Right hindlimb (tissue), 1 donor: ENCODE measurements at regions not wholly inside any gene's neighbourhood (a gene's known extent, or its start where the extent isn't known, plus 50 kb on each side); places are given as distances from the start of the nearest gene placed in this dataset.

Experiments
- DNase-seq: peaks from one replicate; pipeline ENCODE4 v3.0.0-alpha.2; 2018

DNA sequence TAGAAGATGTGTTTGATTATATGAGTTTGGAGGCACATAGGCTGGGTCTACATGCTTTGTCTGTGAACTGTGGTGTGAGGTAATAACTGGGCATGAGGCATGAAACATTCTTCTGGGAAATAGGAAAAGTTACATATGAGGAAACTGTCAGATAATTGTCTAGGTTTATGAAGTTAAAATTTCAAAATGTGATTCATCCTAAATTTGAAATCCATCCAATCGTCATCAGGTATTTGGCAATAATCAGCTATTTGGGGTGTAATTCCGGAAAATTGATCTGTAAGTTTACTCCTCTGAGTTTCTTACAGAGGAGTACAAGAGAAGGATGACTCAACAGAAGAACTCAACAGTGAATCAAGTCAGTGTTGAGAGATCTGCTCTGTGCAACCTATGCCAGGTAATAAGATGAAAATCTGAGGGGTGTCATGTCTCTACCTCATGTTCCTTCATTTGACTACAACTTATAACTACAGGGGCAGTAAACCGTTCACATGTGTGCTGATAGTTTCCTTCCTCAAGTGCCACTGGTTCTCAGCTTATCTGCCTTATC lies 1171.6 kb upstream of the CDH18 start:
- DNase-seq = no peak

DNA sequence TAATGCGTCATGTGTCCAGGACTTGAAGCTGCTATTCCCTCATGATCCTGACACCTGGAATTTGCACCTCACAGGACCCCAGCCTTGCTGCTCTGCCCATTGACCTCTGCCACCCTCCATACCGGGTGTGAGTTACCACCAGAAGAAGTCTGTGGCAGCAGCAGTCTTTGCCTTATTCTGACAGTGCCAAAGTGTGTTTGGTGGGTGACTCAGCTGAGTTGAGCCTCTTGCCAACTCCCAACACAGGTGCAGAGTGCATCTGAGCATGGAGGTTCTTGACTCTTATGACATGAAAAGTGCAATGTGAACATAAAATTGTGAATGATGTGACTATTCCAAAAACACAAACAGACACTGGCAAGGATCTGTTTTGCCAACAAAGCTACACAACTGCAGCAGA lies 1166.5 kb upstream of the CDH18 start:
- DNase-seq = no peak

DNA sequence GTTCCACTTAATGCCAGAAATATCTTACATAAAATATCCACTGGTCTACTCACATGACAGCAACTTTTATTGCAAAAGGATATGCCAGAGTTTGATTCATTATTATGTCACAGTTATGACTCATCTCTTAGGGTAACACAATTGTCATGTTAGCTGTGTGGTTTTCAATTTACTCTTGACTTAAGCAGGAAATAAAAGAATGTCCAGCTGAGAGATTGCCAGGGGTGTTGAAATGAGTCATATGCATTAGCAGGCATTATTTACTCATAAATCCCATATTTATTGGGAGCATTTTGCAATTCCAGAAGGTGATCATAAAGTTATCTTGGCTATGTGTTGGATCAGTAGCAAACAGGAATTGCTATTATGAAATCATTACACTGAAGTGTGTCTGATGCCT lies 1164.6 kb upstream of the CDH18 start:
- DNase-seq = no peak

DNA sequence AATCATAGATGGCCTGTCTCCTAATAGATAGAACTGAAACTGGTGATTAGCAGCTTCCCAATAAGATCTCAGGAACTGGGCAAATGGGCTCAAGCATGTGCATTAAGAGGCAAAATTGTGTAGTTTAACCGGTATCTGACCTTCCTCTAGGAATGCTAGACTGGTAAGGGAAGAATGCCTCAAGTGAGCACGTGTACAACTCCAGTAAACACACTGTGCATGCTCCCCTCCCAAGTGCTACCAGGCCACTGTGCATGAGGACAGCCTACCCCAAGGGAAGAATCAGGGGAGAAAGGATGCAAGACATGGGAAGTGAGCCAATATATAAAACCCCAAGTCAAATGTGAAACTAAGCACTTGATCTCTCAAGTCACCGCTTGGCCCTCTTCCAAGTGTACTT lies 1157.4 kb upstream of the CDH18 start:
- no peak for DNase-seq

DNA sequence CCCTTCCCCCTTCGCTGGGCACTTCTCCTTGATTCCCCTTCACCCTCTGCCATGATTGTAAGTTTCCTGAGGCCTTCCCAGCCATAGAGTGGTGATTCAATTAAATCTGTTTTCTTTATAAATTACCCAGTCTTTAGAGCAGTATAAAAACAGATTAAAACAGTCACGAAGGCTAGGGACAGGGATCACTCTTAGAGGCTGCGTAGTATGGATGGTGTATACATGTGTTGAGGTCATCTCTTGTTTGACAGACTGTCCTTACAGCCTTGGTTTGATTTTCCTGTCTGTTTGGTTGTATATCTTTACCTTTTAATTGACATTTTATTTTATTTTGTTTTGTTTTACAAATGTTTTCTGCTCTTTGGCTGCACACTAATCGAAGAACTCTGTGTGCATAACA lies 1155.7 kb upstream of the CDH18 start:
- DNase-seq = no peak

DNA sequence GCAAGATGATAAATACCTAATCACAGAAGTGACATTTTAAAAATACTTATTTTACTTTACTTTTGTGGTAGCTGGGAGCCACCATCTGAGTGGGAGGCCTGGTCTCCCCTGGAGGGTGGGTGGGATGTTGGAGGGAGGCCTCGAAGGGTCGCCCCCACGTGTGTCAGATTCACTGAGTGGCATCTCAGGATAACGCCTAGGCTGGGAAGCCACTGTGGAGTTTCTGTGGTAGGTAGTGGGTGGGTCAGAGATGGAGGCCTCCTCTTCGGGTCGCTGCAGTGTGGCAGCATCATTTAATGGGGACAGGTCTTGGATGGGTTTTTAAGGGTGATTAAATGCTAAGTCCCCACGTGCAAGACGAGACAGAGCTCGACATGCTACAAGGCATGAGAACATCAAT lies 1154.8 kb upstream of the CDH18 start:
- no peak for DNase-seq

DNA sequence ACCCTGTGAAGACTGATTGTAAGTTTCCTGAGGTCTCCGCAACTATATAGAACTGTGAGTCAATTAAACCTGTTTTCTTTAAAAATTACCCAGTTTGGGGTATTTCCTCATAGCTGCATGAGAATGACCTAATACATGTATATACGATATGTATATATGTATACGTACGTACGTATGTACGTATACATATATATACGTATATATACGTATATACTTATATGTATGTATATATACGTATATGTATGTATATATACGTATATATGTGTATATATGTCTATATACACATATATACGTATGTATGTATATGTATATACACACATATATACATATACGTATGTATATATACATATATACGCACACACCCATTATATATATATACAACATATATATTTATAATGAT lies 1153.0 kb upstream of the CDH18 start:
- no peak for DNase-seq

DNA sequence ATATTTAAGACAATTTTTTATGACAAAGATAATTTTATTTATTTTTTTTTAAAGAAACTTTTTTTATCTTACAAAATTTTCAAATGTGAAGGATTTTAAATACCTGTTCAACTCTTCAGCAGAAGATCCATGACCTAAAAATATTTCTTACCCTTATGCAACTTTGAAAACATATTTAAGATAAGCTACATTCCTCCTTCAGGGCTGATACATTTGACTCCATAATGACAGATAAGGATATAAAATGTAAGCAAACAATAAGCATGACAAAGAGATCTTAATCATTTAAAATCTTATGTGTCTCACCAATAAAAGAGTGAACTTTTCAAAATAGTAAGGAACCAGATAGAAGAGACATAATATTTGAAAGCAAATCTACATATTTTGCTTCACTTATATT lies 1138.2 kb upstream of the CDH18 start:
- DNase-seq = no peak

DNA sequence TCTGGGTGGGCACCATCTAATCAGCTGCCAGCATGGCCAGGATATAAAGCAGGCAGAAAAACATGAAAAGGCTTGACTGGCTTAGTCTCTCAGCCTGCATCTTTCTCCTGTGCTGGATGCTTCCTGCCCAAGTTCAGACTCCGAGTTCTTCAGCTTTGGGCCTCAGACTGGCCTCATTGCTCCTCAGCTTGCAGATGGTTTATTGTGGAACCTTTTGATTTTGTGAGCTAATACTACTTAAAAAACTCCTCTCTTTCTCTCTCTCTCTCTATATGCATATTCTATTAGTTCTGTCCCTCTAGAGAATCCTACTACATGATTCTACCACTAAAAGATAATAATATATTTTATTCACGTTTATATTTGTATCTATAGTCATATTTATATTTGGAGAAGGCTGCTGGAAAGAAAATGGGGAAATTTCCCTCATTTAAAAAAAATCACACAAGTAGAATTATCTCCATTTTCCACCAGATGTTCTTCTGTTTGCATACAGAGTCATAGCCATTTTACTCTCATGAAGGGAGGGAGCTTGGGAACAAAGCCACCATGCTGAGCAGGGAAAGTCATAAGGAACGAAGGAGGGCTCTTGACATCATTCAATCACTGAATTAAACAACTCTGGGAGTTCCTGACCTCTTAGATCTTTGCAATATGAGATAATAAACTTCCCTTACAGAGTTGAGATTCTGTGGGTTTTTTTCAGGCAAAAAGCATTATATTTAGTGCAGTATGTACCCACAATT lies 1137.4 kb upstream of the CDH18 start:
- no peak for DNase-seq

DNA sequence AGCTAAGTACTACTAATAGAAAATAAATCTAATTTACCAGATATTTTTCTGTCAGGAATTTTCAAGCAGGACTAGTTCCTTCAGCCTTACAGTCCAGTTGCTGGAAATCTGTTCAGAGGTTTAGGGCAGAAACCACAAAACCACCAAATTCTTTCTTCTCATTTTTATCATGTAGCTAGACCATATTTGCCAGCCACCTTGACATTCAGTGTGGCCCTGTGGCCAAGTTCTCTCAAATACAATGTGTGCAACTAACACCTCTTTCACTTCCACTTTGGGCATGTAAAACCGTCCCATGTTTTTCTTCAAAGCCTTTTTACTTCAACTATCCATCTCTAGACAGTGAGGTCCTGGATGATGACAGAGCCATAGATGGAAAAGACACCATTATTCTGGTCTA lies 1133.2 kb upstream of the CDH18 start:
- no peak for DNase-seq

DNA sequence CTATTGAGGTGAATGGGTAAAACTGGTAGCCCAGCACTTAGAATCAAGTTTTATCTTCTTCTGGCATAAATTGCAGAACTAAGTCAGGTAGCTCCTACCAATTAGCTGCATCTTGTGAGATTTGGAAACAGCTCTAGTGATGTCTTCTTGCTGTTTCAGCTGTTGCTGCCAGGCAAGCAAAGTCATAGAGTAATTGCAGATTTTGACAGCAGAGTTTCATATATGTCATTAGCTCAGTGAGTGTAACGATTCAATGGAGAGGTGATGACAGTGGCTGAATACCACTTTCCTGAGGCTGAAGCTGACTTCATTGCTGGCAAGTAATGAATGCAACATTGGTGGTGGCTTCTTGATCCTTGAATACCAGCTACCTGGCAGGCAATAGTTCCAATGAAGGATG lies 1109.7 kb upstream of the CDH18 start:
- no peak for DNase-seq

DNA sequence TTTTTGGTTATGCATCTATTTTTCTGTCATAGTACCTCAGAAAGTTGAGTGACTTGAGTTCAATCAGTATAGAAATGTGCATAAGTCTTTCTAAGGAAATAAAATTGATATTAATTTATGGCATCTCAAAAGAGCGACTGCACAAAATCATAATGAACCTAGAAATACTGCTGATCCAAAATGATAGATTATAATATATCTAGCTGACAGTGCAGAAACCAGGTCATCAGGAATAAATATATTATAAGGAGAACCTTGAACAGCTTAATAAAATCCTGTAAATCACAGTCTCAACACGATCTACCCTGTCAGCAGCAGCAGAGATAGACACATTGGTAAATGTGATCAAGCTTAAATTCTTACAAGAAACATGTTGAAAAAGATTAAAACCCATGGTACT lies 1106.6 kb upstream of the CDH18 start:
- DNase-seq = no peak

DNA sequence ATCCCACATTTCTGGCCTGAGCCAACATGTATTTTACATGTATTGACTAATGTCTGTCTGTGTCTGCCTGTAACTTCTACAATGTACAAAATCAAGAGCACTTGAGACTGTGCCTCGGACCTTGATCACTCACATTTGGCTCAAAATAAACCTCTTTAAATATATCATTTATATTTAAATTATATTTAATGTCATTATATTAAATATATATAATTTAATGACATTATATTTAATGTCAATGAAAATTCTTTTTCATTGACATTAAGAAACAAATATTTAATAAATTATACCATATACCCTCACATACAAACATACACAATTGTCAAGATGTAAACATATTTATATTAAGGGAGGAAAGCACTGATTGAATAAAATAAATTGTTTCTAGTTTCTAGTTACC lies 1099.8 kb upstream of the CDH18 start:
- DNase-seq = no peak

DNA sequence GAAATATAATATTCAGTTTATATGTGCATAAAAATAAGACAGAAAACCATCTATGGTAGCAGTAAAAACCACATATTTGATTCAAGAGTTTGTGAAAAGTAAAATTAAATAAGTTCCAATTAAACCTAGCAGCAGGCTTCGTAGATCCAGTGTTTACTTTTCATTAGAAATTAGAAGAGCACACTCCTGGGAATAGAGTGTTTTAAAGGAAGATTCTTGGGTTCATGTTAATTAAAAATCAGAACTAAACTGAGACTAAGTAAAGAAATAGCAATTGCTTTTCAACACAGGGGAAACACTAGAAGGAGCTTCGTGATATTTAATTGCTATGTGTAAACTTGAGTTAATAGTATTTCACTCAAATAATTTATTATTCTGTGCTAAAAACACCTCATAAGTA lies 1097.8 kb upstream of the CDH18 start:
- DNase-seq = no peak

DNA sequence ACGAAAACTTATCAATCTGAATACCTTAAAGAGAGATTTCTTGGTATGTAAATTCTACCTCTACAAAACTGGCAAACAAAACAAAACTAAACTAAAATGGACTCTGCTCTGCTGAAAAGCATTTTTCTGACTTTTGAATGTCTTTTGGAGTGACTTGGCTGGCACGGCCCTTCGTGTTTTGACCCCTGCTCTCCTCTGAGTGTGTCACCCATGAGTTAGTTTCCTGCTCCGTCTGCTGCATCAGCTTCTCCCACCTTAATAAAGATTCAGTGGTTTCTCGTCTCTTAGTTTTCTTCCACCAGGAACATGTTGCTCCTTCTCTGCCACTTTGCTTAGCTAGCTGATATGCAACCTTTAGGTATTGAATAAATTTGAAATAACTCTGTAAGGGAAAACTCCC lies 1084.0 kb upstream of the CDH18 start:
- no peak for DNase-seq

DNA sequence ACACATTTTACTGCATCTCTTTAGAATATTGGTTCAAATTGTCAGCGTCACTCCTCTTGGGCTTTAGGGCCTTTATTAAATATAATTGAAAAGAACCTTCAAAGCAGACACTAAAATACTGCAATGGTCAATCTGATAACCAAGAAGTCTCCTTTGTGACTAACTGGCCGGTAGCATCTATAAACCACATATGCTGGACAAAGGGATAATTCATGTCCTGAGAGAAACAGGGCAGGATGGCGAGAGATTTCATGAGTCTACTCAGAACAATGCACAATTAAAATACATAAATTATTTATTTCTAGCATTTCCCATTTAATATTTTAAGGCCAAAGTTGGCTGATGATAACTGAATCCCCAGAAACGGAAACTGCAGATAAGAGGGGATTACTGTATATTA lies 1083.4 kb upstream of the CDH18 start:
- no peak for DNase-seq

DNA sequence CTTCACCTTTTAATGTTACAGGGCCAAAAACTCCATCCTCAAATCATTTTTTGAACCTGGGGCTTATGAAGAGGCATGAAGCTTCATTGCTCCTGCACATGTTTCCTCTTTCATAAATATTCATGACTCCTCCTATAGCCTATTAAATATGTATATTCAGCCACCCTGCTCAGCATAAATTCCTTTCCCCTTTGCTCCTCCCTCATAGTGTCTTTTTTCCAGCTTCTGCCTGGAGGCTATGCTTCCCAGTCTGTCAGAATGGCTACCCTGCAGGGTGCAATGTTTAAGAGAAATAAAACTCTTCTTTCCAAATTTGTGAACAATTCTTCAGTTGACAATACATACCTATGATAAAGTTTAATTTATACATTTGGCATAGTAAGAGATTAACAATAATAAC lies 1082.9 kb upstream of the CDH18 start:
- no peak for DNase-seq

DNA sequence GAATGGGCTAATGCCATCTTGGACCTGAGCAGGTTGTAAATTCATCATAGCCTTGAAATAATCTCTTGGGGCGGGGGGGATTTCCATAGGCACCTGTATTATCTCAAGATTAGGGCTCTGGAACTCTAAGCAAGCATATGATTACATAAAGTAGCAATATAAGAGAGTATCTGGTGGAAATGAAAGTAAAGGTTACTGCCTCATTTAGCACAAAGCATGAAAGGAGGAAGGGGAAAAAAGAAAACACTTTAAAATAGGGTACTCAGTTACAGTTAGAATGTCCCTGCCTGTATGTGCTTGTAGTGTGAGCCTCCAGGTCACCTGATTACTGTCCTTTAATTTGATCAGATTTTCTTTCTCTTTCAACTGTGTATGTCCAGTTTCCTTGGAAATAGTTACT lies 1079.7 kb upstream of the CDH18 start:
- DNase-seq = no peak

DNA sequence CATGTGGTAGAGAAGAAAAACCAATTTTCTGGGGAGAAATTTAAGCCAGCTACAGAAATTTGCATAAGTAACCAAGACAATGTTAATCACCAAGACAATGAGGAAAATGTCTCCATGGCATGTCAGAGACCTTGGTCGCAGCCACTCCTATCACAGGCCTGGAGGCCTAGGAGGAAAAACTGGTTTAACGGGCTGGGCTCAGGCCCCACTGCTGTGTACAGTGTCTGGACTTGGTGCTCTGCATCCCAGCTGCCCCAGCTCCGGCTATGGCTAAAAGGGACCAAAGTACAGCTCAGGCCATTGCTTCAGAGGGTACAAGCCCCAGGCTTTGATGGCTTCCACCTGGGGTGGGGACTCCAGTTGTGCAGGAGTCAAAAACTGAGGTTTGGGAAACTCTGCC lies 1075.1 kb upstream of the CDH18 start:
- DNase-seq = no peak

DNA sequence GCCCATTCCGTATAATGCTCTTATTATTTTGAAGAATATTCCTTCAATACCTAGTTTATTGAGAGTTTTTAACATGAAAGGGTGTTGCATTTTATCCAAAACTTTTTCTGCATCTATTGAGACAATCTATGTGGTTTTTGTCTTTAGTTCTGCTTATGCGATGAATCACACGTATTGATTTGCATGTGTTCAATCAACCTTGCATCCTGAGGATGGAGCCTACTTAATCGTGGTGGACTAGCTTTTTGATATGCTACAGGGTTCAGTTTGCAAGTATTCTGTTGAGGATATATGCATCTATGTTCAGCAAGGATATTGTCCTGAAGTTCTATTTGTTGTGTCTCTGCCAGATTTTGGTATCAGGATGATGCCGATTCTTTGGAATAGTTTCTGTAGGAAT lies 1070.3 kb upstream of the CDH18 start:
- no peak for DNase-seq

DNA sequence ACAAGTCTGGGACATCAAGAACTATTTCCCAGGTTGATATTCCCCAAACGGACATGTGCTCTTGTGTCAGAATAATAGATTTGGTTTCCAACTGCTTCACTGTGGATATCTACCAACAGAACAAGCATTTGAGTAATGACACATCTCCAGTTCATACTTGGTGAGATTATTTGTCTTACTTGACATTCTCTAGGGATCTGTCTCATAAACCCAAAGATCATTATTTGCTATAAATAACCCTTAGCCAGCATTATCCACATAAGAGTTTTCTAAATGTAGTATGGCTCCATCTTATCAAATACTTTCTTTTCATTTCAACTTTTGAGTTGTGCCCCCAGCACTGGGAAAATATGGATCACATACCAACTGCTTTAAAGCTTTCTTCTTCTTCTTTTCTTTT lies 1063.9 kb upstream of the CDH18 start:
- DNase-seq = no peak

DNA sequence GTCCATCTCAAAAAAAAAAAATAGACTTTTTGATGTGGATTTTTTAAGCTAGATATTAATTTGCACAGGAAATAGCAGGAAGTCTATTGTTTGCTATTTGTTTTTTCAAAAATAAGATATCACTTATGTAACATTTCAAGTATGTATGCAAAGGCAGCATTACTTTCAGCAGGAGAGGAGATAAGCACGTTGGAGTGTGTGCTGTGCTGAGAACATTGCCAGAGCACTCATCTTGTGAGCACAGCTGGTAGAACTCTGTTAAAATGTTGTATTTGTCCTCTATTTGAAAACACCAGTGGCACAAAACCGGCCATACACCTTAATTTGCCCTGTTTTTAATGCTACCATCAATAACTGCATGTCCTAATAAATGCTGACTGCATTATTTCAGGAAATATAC lies 1061.9 kb upstream of the CDH18 start:
- DNase-seq = no peak

DNA sequence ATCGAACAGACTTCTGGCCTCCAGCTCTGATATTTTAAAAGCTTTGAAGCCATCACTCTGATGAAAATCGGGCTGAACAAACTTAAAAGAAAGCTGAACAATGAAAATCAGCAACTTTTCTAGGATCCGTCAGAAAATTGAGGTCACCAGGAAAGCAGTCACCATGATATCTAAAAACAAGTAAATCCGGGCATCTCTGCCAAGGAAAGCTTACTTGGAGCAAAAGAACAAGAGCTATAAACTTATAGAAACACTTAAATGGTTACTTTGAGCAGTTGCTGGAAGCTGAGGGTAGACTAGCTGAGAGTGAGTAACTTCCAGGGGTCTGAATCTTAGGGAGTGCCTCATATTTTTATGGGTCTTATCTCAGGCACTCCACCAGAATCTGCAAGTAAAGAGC lies 1043.0 kb upstream of the CDH18 start:
- DNase-seq = no peak

DNA sequence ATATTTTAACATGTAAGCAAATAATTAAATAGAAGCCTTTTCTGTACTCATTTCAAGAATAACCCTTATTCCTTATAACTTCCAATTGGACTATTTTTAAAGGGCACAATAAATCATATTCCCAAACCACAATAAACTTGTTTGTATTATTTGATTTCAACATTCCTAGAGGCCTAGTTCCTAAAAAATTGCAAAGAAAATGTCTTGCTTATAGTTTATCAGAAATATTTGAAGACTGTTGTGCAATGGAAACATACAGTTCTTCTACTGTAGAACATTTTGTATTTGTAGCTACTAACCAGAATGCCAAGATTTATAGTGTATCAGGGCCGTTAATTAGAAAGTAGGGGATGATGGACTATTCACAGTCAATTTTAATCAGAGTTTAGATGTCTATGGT lies 1037.0 kb upstream of the CDH18 start:
- DNase-seq = no peak

DNA sequence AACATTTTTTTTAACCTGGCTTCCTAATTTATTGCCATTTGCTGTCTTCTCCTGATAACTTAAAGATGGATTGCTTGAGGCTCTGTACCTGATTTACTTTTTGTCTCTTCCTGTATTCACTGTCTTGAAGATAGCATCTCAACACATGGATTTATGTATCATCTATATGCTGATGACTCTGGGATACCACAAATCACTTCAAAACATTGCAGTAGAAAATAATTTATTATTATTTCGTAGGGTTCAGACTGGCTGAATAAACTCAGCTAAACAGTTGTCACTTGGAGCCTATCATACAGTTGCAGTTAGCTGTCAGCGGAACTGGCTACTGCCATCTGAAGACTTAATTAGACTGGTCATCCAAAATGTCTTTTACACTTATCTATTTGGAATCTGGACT lies 1025.2 kb upstream of the CDH18 start:
- DNase-seq = no peak
